Right renal cortex interstitium (tissue), 3 donors: ENCODE measurements at regions not wholly inside any gene's neighbourhood (a gene's known extent, or its start where the extent isn't known, plus 50 kb on each side); places are given as distances from the start of the nearest gene placed in this dataset.
"Not testable (repeated sequence)": the region's sequence is repeated elsewhere in the genome, so short reads cannot be mapped to it uniquely, and the experiment has no call there.

ENCODE experiments used
- DNase-seq, 3 donors: peaks; one replicate each; pipeline ENCODE4 v3.0.0-alpha.2; 2013; ENCODE audit warnings: low read depth in 3 of 3, low spot score in 2 of 3

GRCh38 chr5:109630093-109630492, 59.6 kb upstream of the MAN2A1 start:
- DNase-seq, result no peak

- no peak for DNase-seq
Measured at GRCh38 chr5:109628591-109628990, 61.1 kb upstream of the MAN2A1 start.

GRCh38 chr5:109621266-109621665, 68.5 kb upstream of the MAN2A1 start:
- DNase-seq, result not testable (repeated sequence)

- DNase-seq, result no peak
Measured at GRCh38 chr5:109620651-109621050, 69.1 kb upstream of the MAN2A1 start.

- no peak for DNase-seq
Measured at GRCh38 chr5:109619606-109620005, 70.1 kb upstream of the MAN2A1 start.

GRCh38 chr5:109619021-109619460, 70.7 kb upstream of the MAN2A1 start:
- DNase-seq, result no peak

- no peak for DNase-seq
Measured at GRCh38 chr5:109614981-109615380, 74.7 kb upstream of the MAN2A1 start.

- no peak for DNase-seq
Measured at GRCh38 chr5:109614301-109614700, 75.4 kb upstream of the MAN2A1 start.

- no peak for DNase-seq
Measured at GRCh38 chr5:109612278-109612905, 77.3 kb upstream of the MAN2A1 start.

GRCh38 chr5:109611505-109611904, 78.2 kb upstream of the MAN2A1 start:
- no peak for DNase-seq

- no peak for DNase-seq
Measured at GRCh38 chr5:109611061-109611460, 78.7 kb upstream of the MAN2A1 start.

GRCh38 chr5:109610581-109610980, 79.1 kb upstream of the MAN2A1 start:
- DNase-seq, result no peak

- no peak for DNase-seq
Measured at GRCh38 chr5:109605207-109605730, 84.5 kb upstream of the MAN2A1 start.

GRCh38 chr5:109604758-109605157, 85.0 kb upstream of the MAN2A1 start:
- no peak for DNase-seq

GRCh38 chr5:109601736-109602135, 88.0 kb upstream of the MAN2A1 start:
- no peak for DNase-seq

- DNase-seq, result no peak
Measured at GRCh38 chr5:109597893-109598292, 91.8 kb upstream of the MAN2A1 start.

GRCh38 chr5:109594217-109594616, 95.5 kb upstream of the MAN2A1 start:
- no peak for DNase-seq

- DNase-seq, result no peak
Measured at GRCh38 chr5:109590799-109591198, 98.9 kb upstream of the MAN2A1 start.

GRCh38 chr5:109589986-109590385, 99.7 kb upstream of the MAN2A1 start:
- DNase-seq, result no peak

GRCh38 chr5:109589239-109589638, 100.5 kb upstream of the MAN2A1 start:
- DNase-seq, result no peak

GRCh38 chr5:109588281-109589035, 101.3 kb upstream of the MAN2A1 start:
- DNase-seq, result no peak

- DNase-seq, result no peak
Measured at GRCh38 chr5:109584986-109585599, 104.6 kb upstream of the MAN2A1 start.
